ENCODE measurements at regions not wholly inside any gene's neighbourhood (a gene's known extent, or its start where the extent isn't known, plus 50 kb on each side); places are given as distances from the start of the nearest gene placed in this dataset.

DNA sequence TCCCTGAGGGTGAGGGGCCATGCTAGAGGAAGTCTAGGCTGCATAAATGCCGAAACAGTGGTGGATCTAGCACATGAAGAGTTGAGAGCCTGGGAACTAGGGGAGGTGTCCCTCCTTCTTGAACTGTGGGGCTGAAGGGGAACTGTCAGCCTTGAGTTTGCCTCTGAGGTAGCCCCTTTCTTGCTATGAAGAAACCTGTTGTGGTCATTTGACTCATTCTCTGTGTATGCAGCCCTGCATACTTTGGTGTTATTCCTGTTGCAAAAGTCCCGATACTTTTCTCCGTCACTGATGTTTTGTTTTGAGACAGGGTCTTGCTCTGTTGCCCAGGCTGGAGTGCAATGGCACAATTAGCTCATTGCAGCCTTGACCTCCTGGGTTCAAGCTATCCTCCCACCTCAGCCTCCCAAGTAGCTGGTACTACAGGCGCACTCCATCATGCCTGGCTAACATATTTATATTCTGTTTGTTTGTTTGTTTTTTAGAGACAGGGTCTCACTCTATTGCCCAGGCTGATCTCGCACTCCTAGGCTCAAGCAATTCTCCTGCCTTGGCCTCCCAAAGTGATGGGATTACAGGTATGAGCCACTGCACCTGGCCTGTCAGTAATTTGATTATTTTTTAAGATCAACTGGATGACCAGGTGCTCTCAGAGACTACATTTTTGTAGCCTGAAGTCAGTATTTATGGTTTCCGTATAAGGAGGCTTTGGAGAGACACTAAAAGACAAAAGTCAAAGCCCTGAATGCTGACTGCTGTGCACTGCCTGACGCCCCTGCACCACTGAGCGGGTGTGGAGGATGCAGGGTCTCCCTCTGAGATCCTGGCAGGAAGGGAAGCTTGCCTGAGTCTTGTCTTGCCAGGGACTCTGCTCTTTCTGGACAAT lies 86.2 kb upstream of the KCNK12 start:
- TF ChIP-seq CTCF (IDR thresholded peaks at IDR 0.05; ENCODE audit: low read depth, low read length), result no peak
- DNase-seq (ENCODE audit: low read depth in 2 of 2), result peak; percentile 5 to 66
- no peak overlapping the region for H3K4me3 ChIP-seq (replicated peaks in 1 of 2; ENCODE audit: low read depth in 2 of 2, low read length in 2 of 2)

- H3K4me3 ChIP-seq (replicated peaks in 1 of 2; ENCODE audit: low read depth in 2 of 2, low read length in 2 of 2), result no peak overlapping the region
- no peak for TF ChIP-seq CTCF (IDR thresholded peaks at IDR 0.05; ENCODE audit: low read depth, low read length)
- DNase-seq (ENCODE audit: low read depth in 2 of 2), result no peak
Measured at GRCh38 chr2:47655563-47655880, 84.7 kb upstream of the KCNK12 start.

DNA sequence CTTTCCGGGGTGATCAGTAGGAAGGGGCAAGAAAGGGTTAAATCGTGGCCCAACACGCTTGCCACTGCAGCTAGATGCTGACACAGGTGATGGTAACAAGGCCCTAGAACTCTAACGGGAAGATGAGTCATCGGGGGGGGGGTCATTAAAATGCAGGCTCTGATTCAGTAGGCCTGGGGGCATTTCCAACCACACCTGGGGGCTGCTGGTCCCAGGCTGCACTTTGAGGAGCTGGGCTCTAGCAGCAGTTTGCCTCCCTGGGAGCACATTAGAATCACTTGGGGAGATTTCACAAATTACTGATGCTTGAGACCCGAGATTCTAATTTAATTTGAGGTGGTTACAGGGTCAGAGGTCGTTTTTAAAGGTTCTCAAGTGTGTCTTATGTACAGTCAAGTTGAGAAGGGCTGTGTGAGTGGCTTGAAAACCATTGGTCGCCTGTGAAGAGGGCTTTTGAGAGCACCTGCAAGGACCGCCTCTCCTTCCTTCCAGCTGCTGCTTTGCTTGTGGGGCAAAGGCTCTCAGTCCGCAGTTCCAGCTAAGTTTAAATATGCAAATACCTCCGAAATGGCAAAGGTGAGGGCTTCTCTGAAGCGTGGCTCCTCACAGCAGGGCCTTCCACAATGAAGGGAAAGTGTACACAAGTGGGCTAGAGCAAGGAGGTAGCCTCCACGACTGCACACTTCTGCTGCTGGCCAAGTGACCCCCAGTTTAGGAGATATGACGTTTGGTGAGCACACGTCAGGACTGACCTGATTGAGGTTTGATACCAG lies 84.2 kb upstream of the KCNK12 start:
- TF ChIP-seq CTCF (IDR thresholded peaks at IDR 0.05; ENCODE audit: low read depth, low read length), result no peak
- DNase-seq (ENCODE audit: low read depth in 2 of 2), result no peak
- no peak overlapping the region for H3K4me3 ChIP-seq (replicated peaks in 1 of 2; ENCODE audit: low read depth in 2 of 2, low read length in 2 of 2)

GRCh38 chr2:47653902-47654789 lies 83.4 kb upstream of the KCNK12 start:
- no peak overlapping the region for H3K4me3 ChIP-seq (replicated peaks in 1 of 2; ENCODE audit: low read depth in 2 of 2, low read length in 2 of 2)
- DNase-seq (ENCODE audit: low read depth in 2 of 2), result peak; percentile 39 to 49
- peak; percentile 45 for TF ChIP-seq CTCF (IDR thresholded peaks at IDR 0.05; ENCODE audit: low read depth, low read length)

GRCh38 chr2:47653036-47653435 lies 82.3 kb upstream of the KCNK12 start:
- H3K4me3 ChIP-seq (replicated peaks in 1 of 2; ENCODE audit: low read depth in 2 of 2, low read length in 2 of 2), result no peak overlapping the region
- TF ChIP-seq CTCF (IDR thresholded peaks at IDR 0.05; ENCODE audit: low read depth, low read length), result no peak
- DNase-seq (ENCODE audit: low read depth in 2 of 2), result no peak

DNA sequence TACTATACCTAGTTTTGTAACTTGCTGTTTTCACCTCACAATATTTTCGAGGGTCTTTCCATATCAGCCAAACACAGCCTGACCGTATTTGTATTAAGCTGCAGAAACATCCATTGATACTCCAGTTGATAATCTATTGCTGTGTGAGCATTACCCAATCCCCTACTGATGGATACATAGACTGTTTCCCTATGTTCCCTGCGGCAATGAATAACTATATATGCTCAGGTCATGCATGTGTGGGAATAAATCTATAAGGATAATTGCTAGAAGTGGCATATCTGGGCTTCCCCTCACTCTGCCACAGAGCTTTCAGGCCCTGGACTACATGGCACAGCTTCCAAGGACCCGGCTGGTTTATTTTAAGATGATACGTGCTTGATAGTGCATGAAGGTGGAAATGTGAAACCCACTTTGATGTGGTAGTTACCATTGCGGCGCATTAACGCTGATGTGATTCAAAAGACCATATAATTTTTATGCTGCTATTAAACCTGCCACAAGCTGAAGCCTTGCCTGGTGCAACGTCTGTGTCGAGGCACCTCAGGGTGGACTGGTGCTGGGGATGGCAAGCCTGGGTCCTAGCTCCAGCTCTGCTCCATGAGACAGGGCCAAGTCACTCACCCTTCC lies 81.4 kb upstream of the KCNK12 start:
- H3K4me3 ChIP-seq (replicated peaks in 1 of 2; ENCODE audit: low read depth in 2 of 2, low read length in 2 of 2), result no peak overlapping the region
- no peak for DNase-seq (ENCODE audit: low read depth in 2 of 2)
- TF ChIP-seq CTCF (IDR thresholded peaks at IDR 0.05; ENCODE audit: low read depth, low read length), result no peak

All from cardiac fibroblast (primary cell).